ENCODE measurements at regions not wholly inside any gene's neighbourhood (a gene's known extent, or its start where the extent isn't known, plus 50 kb on each side); places are given as distances from the start of the nearest gene placed in this dataset.
A peak's percentile ranks its signal among the peaks of the same experiment; 100 is the strongest.
"Not testable (repeated sequence)": the region's sequence is repeated elsewhere in the genome, so short reads cannot be mapped to it uniquely, and the experiment has no call there.

DNA sequence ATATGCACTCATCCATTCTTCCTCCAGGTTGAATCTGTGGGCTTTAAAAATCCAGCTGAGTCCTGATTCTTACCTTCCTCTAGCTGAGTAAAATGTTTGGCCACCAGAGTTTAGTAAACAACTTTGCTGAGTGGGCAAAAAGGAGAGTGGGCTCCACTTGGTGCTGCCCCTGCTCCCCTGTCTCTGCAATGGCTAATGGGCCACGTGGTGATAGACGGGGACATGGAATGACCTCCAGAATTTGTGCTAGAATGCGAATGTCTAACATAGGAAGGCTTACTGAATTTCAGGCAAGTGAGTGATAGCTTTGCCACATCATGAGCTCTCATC lies 137.3 kb upstream of the CES5A start:
- DNase-seq = no peak

DNA sequence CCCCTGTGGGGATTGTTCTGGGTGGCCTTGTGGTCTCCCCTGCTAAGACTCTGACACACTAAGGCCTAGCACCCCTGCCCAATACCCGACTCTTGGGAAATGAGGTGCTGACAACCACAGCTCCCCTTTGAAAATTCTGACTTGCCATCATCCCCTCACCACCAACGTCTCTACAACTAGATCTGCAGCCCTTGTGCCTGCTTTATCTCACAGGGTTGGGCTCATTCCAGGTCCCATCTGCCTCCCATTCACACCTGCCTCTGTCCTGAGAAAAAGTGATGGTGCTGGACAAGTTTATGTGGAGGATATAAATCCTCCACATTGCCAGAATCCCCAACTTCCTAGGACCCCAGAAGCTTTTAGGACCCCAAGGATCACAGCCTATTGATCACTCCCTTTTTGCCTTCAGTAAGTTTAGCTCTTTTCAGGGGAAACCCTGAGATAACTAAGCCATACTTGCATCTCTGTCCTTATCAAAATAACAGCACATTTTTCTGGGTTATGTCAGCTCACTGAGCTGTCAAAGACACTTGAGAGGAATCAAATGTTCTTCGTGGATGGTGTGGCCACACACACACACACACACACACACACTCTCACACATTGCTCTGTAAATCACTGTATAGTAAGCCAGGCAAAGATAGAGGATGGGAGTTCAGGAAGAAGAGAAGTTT lies 136.8 kb upstream of the CES5A start:
- DNase-seq = no peak

GRCh38 chr16:56005958-56006357 lies 130.8 kb upstream of the CES5A start:
- no peak for DNase-seq

DNA sequence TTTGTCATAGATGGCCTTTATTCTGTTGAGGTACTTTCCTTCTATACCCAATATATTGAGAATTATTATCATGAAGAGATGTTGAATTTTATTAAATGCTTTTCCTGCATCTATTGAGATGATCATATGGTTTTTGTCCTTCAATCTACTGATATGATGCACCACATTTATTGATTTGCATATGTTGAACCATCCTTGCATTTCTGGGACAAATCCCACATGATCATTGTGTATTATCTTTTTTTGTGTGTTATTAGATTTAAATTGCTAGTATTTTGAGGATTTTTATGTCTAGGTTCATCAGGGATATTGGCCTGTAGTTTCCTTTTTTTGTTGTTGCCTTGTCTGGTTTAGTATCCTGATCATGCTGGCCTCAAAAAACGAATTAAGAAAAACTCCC lies 124.5 kb upstream of the CES5A start:
- no peak for DNase-seq

- no peak for DNase-seq
Measured at GRCh38 chr16:55993088-55993487, 117.9 kb upstream of the CES5A start.

DNA sequence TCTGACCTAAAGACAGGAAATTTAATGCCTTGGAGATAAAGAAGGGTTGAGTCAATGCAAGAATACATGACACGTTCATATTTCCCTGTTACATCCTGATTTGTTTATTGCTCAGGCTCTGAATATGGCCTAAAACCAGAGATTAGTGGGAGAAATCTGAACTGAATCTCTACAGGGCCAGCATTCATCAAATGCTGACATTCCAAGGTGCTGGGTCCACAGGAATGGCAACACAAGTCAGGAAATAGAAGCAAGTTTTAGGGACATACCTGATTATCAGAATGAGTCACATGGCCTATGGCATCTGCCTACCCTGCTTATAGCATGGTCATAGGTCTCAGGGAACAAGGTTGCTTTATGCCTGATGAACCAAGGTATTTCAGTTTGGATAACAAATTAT lies 117.4 kb upstream of the CES5A start:
- no peak for DNase-seq

DNA sequence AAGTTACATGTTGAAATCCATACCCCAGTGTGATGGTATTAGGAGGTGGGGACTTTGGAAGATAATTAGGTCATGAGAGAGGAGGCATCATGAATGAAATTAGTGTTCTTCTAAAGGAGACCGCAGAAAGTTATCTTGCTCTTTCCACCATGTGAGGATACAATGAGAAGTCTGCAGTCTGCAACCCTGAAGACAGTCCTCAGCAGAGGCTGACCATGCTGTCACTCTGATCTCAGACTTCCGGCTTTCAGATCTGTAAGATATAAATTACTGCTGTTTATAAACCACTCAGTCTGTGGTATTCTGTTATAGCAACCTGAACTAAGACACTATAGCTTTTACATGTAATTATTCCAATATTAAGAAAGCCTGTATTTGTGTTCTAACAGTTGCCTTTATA lies 116.7 kb upstream of the CES5A start:
- no peak for DNase-seq

GRCh38 chr16:55989569-55989907 lies 114.4 kb upstream of the CES5A start:
- no peak for DNase-seq

- DNase-seq = not testable (repeated sequence)
Measured at GRCh38 chr16:55988850-55989568, 113.8 kb upstream of the CES5A start.

- DNase-seq = no peak
Measured at GRCh38 chr16:55988013-55988412, 112.8 kb upstream of the CES5A start.

- no peak for DNase-seq
Measured at GRCh38 chr16:55982597-55982996, 107.4 kb upstream of the CES5A start.

DNA sequence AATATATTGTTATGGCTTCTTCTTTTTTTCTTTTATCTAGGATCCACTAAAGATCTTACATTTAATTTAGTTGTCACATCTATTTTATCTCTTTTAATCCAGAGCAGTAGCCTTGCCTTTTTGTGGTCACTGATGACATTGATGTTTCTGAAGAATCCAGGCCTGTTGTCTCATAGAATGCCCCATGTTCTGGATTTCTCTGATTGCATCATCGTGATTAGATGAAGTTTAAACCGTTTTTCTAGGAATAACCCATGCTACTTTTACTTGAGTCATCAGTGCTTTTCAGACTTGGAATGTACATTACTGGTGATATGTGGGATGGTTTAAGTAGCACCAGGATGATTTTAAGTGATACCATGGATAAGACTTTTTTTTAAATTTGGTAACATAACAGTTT lies 106.4 kb upstream of the CES5A start:
- no peak for DNase-seq

DNA sequence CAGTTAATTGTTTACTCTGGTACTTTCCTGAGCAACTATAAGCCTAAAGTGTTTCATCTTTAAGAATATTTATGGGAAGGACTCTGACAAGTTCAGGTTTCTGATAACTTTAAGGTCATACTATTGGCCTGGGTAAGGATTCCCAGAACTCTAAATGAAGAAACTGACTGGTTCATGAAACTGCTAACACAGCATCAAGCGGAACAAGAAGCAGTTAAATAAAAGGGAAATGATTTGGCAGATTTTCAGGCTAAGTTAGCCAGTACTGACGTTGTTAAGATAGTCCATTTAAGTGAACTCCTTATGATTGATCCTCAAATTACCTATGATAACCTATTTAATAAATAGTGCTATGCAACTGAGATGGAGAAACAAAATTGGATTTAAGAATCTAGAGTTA lies 101.6 kb upstream of the CES5A start:
- DNase-seq = no peak

- no peak for DNase-seq
Measured at GRCh38 chr16:55971447-55971846, 96.3 kb upstream of the CES5A start.

GRCh38 chr16:55968221-55968620 lies 93.0 kb upstream of the CES5A start:
- DNase-seq = peak; percentile 3

- DNase-seq = no peak
Measured at GRCh38 chr16:55964923-55965475, 89.8 kb upstream of the CES5A start.

DNA sequence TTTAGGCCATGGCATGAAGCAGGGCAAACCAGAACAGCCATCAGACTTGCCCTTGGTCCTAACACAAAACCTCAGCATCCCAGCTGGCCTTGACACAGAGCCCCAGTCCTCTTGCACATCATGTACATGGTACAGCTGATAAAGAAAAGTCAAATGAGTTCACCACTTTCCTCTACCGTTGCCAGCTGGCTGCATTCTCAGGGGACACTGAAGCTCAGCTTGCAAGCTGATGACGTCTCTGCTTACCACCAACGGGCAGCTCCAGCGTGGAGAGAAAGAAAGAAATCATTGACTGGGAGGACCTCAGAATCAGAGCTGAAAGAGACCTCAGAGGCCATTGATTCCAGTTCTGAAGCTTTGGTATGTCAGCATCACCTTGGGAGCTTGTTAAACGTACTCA lies 80.7 kb upstream of the CES5A start:
- DNase-seq = peak; percentile 73

- DNase-seq = peak; percentile 79
Measured at GRCh38 chr16:55955424-55955823, 80.3 kb upstream of the CES5A start.

GRCh38 chr16:55954906-55955305 lies 79.7 kb upstream of the CES5A start:
- DNase-seq = peak; percentile 26

DNA sequence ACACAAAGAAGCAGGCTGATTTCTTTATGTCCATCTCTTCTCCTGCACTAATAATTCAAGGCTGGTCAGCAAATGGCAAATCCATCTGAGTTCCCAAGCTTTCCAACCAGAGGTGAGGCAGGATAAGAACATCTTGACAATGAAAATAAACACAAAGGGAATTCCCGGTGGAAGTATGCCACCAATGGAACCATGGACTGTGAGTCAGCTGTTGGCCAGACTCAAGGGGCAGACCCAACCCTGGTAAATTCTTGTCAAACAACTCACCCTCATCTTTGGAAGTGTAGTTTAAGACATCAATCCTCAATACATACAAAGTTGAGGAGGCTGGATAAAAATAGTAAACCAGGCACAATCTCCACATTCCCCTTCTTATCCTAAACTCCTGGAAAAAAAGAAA lies 74.3 kb upstream of the CES5A start:
- no peak for DNase-seq

- peak; percentile 60 for DNase-seq
Measured at GRCh38 chr16:55948230-55948629, 73.1 kb upstream of the CES5A start.

- DNase-seq = no peak
Measured at GRCh38 chr16:55947366-55947765, 72.2 kb upstream of the CES5A start.

- peak; percentile 57 for DNase-seq
Measured at GRCh38 chr16:55944377-55944802, 69.2 kb upstream of the CES5A start.

GRCh38 chr16:55943267-55943666 lies 68.1 kb upstream of the CES5A start:
- DNase-seq = no peak

- DNase-seq = no peak
Measured at GRCh38 chr16:55942821-55943220, 67.6 kb upstream of the CES5A start.
